HFFc6 (cell line): ENCODE measurements at regions not wholly inside any gene's neighbourhood (a gene's known extent, or its start where the extent isn't known, plus 50 kb on each side); places are given as distances from the start of the nearest gene placed in this dataset.

Experiments used
- DNase-seq: peaks from one replicate; pipeline ENCODE4 v3.0.0-alpha.2; 2018
- H3K27ac Mint-ChIP-seq: 2 replicates; pipeline ENCODE4 v1.8.0; 2020; ENCODE audit warnings: mild to moderate bottlenecking, mixed read lengths
- H3K27me3 Mint-ChIP-seq: 2 replicates; pipeline ENCODE4 v1.8.0; 2021; ENCODE audit warnings: mild to moderate bottlenecking, moderate library complexity, mixed read lengths; ENCODE audit not compliant: insufficient read depth
- H3K36me3 Mint-ChIP-seq: 2 replicates; pipeline ENCODE4 v1.8.0; 2021; ENCODE audit warnings: low read depth, mixed read lengths
- H3K4me1 Mint-ChIP-seq: 2 replicates; pipeline ENCODE4 v1.8.0; 2020; ENCODE audit warnings: low read depth, mixed read lengths
- H3K4me3 Mint-ChIP-seq: 2 replicates; pipeline ENCODE4 v1.8.0; 2020; ENCODE audit warnings: mild to moderate bottlenecking, moderate library complexity, mixed read lengths
- H3K9me3 Mint-ChIP-seq: 2 replicates; pipeline ENCODE4 v1.8.0; 2020; ENCODE audit warnings: mild to moderate bottlenecking, mixed read lengths
- CTCF ChIP-seq: fragments of 200-600 bp; sonication (generic); IDR thresholded peaks from 2 replicates; pipeline ENCODE4 v1.5.0; 2021; ENCODE audit warnings: antibody characterized with exemption, mild to moderate bottlenecking

GRCh38 chr18:995629-996028, 91.0 kb downstream of the ADCYAP1 start:
- H3K27me3 Mint-ChIP-seq: no peaks in the 10 kb centered on the region
- peaks cover 31% of the 10 kb centered on the region for H3K9me3 Mint-ChIP-seq
- H3K27ac Mint-ChIP-seq: peak overlapping the region; percentile 77; the same call in 1 of the 2 replicates
- DNase-seq: peak; percentile 3
- H3K4me1 Mint-ChIP-seq: peaks cover 10% of the 10 kb centered on the region; the same call in 1 of the 2 replicates
- H3K36me3 Mint-ChIP-seq: 0 out of 2 replicates have a peak, but pooled peaks cover 10% of the 10 kb centered on the region
- no peak overlapping the region for H3K4me3 Mint-ChIP-seq
- TF ChIP-seq CTCF: no peak

- no peaks in the 10 kb centered on the region for H3K27me3 Mint-ChIP-seq
- H3K4me1 Mint-ChIP-seq: peaks cover 7% of the 10 kb centered on the region; the same call in 1 of the 2 replicates
- TF ChIP-seq CTCF: no peak
- H3K36me3 Mint-ChIP-seq: 0 out of 2 replicates have a peak, but pooled peaks cover 10% of the 10 kb centered on the region
- DNase-seq: no peak
- peaks cover 27% of the 10 kb centered on the region for H3K9me3 Mint-ChIP-seq
- no peak overlapping the region for H3K27ac Mint-ChIP-seq
- H3K4me3 Mint-ChIP-seq: no peak overlapping the region
Observed at GRCh38 chr18:997499-997898, 92.8 kb downstream of the ADCYAP1 start.

GRCh38 chr18:998936-999335, 94.3 kb downstream of the ADCYAP1 start:
- TF ChIP-seq CTCF: no peak
- peaks cover 36% of the 10 kb centered on the region for H3K9me3 Mint-ChIP-seq
- 0 out of 2 replicates have a peak, but pooled peaks cover 14% of the 10 kb centered on the region for H3K36me3 Mint-ChIP-seq
- no peak overlapping the region for H3K4me3 Mint-ChIP-seq
- H3K27ac Mint-ChIP-seq: no peak overlapping the region; the same call in 1 of the 2 replicates
- H3K27me3 Mint-ChIP-seq: no peaks in the 10 kb centered on the region
- DNase-seq: no peak
- peaks cover 13% of the 10 kb centered on the region; the same call in 1 of the 2 replicates for H3K4me1 Mint-ChIP-seq

DNA sequence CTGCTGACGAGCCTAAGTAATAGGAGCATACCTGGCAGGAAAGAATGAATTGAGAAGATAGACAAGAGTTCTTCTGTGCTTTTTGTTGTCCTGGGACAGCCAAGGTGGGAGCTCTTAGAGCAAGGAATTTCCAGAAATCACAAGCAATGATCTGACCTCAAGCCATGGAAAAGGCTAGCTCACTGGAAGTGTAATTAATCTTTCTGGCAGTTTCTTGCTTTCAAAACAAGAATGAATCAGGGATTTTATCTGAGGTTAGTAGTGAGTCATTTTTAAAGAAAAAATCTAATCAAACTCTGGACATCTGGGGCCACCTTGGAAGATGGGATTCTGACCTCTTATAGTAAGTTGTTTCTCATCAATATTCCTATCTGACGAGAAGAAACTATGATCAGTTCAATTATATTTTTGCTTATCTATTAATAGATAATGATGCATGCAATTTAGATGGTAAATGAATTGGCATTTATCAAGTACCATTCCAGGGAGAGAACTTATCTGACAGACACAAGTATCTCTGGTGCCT, 98.0 kb downstream of the ADCYAP1 start:
- Mint-ChIP-seq H3K4me3 (no peak overlapping the region), H3K4me1 (peaks cover 9% of the 10 kb centered on the region; the same call in 1 of the 2 replicates), H3K27ac (no peak overlapping the region), H3K27me3 (no peaks in the 10 kb centered on the region; the same call in 1 of the 2 replicates), H3K36me3 (0 out of 2 replicates have a peak, but pooled peaks cover 4% of the 10 kb centered on the region), H3K9me3 (peaks cover 51% of the 10 kb centered on the region)
- no peak for DNase-seq
- TF ChIP-seq CTCF: no peak

GRCh38 chr18:1003499-1003898, 98.8 kb downstream of the ADCYAP1 start:
- no peak for DNase-seq
- Mint-ChIP-seq H3K4me1 (peaks cover 9% of the 10 kb centered on the region; the same call in 1 of the 2 replicates), H3K27ac (no peak overlapping the region), H3K9me3 (peaks cover 53% of the 10 kb centered on the region), H3K36me3 (0 out of 2 replicates have a peak, but pooled peaks cover 4% of the 10 kb centered on the region), H3K27me3 (no peaks in the 10 kb centered on the region; the same call in 1 of the 2 replicates), H3K4me3 (no peak overlapping the region)
- no peak for TF ChIP-seq CTCF
